ENCODE measurements at regions not wholly inside any gene's neighbourhood (a gene's known extent, or its start where the extent isn't known, plus 50 kb on each side); places are given as distances from the start of the nearest gene placed in this dataset.

GRCh38 chr11:95547976-95548375 lies 241.6 kb downstream of the FAM76B start:
- no peak for DNase-seq (ENCODE audit: low read depth)

GRCh38 chr11:95547186-95547585 lies 242.4 kb downstream of the FAM76B start:
- DNase-seq (ENCODE audit: low read depth) = no peak

GRCh38 chr11:95545116-95545875 lies 244.3 kb downstream of the FAM76B start:
- DNase-seq (ENCODE audit: low read depth) = no peak

GRCh38 chr11:95544095-95544856 lies 245.3 kb downstream of the FAM76B start:
- no peak for DNase-seq (ENCODE audit: low read depth)

GRCh38 chr11:95542868-95543551 lies 246.6 kb downstream of the FAM76B start:
- DNase-seq (ENCODE audit: low read depth) = peak; percentile 68

GRCh38 chr11:95541715-95542114 lies 247.9 kb downstream of the FAM76B start:
- no peak for DNase-seq (ENCODE audit: low read depth)

GRCh38 chr11:95536047-95536690 lies 253.4 kb downstream of the FAM76B start:
- DNase-seq (ENCODE audit: low read depth) = no peak

GRCh38 chr11:95534809-95535208 lies 254.8 kb downstream of the FAM76B start:
- DNase-seq (ENCODE audit: low read depth) = no peak

- no peak for DNase-seq (ENCODE audit: low read depth)
These were observed 255.4 kb downstream of the FAM76B start for GRCh38 chr11:95534226-95534625.

GRCh38 chr11:95531116-95531515 lies 258.5 kb downstream of the FAM76B start:
- DNase-seq (ENCODE audit: low read depth) = no peak

GRCh38 chr11:95524314-95525036 lies 265.1 kb downstream of the FAM76B start:
- DNase-seq (ENCODE audit: low read depth) = no peak

- DNase-seq (ENCODE audit: low read depth) = no peak
These were observed 266.7 kb downstream of the FAM76B start for GRCh38 chr11:95522874-95523273.

GRCh38 chr11:95521862-95522261 lies 267.7 kb downstream of the FAM76B start:
- no peak for DNase-seq (ENCODE audit: low read depth)

GRCh38 chr11:95521133-95521542 lies 268.4 kb downstream of the FAM76B start:
- DNase-seq (ENCODE audit: low read depth) = no peak

GRCh38 chr11:95520369-95521132 lies 269.0 kb downstream of the FAM76B start:
- DNase-seq (ENCODE audit: low read depth) = no peak

GRCh38 chr11:95519912-95520311 lies 269.7 kb downstream of the FAM76B start:
- no peak for DNase-seq (ENCODE audit: low read depth)

- no peak for DNase-seq (ENCODE audit: low read depth)
These were observed 272.1 kb downstream of the FAM76B start for GRCh38 chr11:95517453-95517852.

GRCh38 chr11:95516786-95517185 lies 272.8 kb downstream of the FAM76B start:
- DNase-seq (ENCODE audit: low read depth) = no peak

GRCh38 chr11:95516175-95516574 lies 273.4 kb downstream of the FAM76B start:
- no peak for DNase-seq (ENCODE audit: low read depth)

- DNase-seq (ENCODE audit: low read depth) = no peak
These were observed 274.2 kb downstream of the FAM76B start for GRCh38 chr11:95515371-95515770.
